ENCODE measurements at regions not wholly inside any gene's neighbourhood (a gene's known extent, or its start where the extent isn't known, plus 50 kb on each side); places are given as distances from the start of the nearest gene placed in this dataset.
"Not testable (repeated sequence)": the region's sequence is repeated elsewhere in the genome, so short reads cannot be mapped to it uniquely, and the experiment has no call there.

- H3K4me3 ChIP-seq (ENCODE audit: low read depth, low read length), result no peak overlapping the region
- no peaks in the 10 kb centered on the region for H3K9me3 ChIP-seq (ENCODE audit: control insufficient read depth, low read length)
- no peaks in the 10 kb centered on the region for H3K27me3 ChIP-seq (ENCODE audit: control insufficient read depth, insufficient read depth, low read length)
- no peak overlapping the region for H3K9ac ChIP-seq
- no peak for TF ChIP-seq CTCF (IDR thresholded peaks at IDR 0.05)
- no peak overlapping the region for H2AFZ ChIP-seq
- H3K4me1 ChIP-seq, result no peaks in the 10 kb centered on the region
- no peaks in the 10 kb centered on the region for H3K79me2 ChIP-seq
- no peaks in the 10 kb centered on the region for H3K36me3 ChIP-seq (ENCODE audit: control insufficient read depth, insufficient read depth, low read length)
- no peak overlapping the region for H3K27ac ChIP-seq
- H3K4me2 ChIP-seq (ENCODE audit: low read length), result no peak overlapping the region
Measured at GRCh38 chr3:181328346-181328745, 338.8 kb upstream of the DNAJC19 start.

- Histone ChIP-seq H3K79me2 (no peaks in the 10 kb centered on the region), H3K36me3 (ENCODE audit: control insufficient read depth, insufficient read depth, low read length) (no peaks in the 10 kb centered on the region), H3K27ac (no peak overlapping the region), H3K4me3 (ENCODE audit: low read depth, low read length) (no peak overlapping the region), H3K4me2 (ENCODE audit: low read length) (no peak overlapping the region), H3K27me3 (ENCODE audit: control insufficient read depth, insufficient read depth, low read length) (no peaks in the 10 kb centered on the region), H3K4me1 (no peaks in the 10 kb centered on the region), H3K9me3 (ENCODE audit: control insufficient read depth, low read length) (no peaks in the 10 kb centered on the region), H3K9ac (no peak overlapping the region), H2AFZ (no peak overlapping the region)
- TF ChIP-seq CTCF (IDR thresholded peaks at IDR 0.05), result no peak
Measured at GRCh38 chr3:181327349-181327748, 337.8 kb upstream of the DNAJC19 start.

GRCh38 chr3:181326637-181327223 is 337.2 kb upstream of the DNAJC19 start:
- Histone ChIP-seq H2AFZ (no peak overlapping the region), H3K4me3 (ENCODE audit: low read depth, low read length) (no peak overlapping the region), H3K79me2 (no peaks in the 10 kb centered on the region), H3K9ac (no peak overlapping the region), H3K4me2 (ENCODE audit: low read length) (no peak overlapping the region), H3K27me3 (ENCODE audit: control insufficient read depth, insufficient read depth, low read length) (no peaks in the 10 kb centered on the region), H3K4me1 (no peaks in the 10 kb centered on the region), H3K9me3 (ENCODE audit: control insufficient read depth, low read length) (no peaks in the 10 kb centered on the region), H3K36me3 (ENCODE audit: control insufficient read depth, insufficient read depth, low read length) (no peaks in the 10 kb centered on the region), H3K27ac (no peak overlapping the region)
- TF ChIP-seq CTCF (IDR thresholded peaks at IDR 0.05), result peak; percentile 29

GRCh38 chr3:181324516-181324915 is 335.0 kb upstream of the DNAJC19 start:
- H3K79me2 ChIP-seq; H3K27ac ChIP-seq; H3K27me3 ChIP-seq (ENCODE audit: control insufficient read depth, insufficient read depth, low read length); H3K9ac ChIP-seq; H3K4me2 ChIP-seq (ENCODE audit: low read length); H3K4me1 ChIP-seq; H2AFZ ChIP-seq; H3K9me3 ChIP-seq (ENCODE audit: control insufficient read depth, low read length); H3K36me3 ChIP-seq (ENCODE audit: control insufficient read depth, insufficient read depth, low read length); H3K4me3 ChIP-seq (ENCODE audit: low read depth, low read length): not testable (repeated sequence)

GRCh38 chr3:181318321-181318720 is 328.8 kb upstream of the DNAJC19 start:
- H2AFZ ChIP-seq, result no peak overlapping the region
- H3K4me1 ChIP-seq, result no peaks in the 10 kb centered on the region
- no peak overlapping the region for H3K4me3 ChIP-seq (ENCODE audit: low read depth, low read length)
- H3K36me3 ChIP-seq (ENCODE audit: control insufficient read depth, insufficient read depth, low read length), result no peaks in the 10 kb centered on the region
- no peak overlapping the region for H3K9ac ChIP-seq
- TF ChIP-seq CTCF (IDR thresholded peaks at IDR 0.05), result no peak
- no peak overlapping the region for H3K4me2 ChIP-seq (ENCODE audit: low read length)
- no peaks in the 10 kb centered on the region for H3K9me3 ChIP-seq (ENCODE audit: control insufficient read depth, low read length)
- no peaks in the 10 kb centered on the region for H3K79me2 ChIP-seq
- H3K27ac ChIP-seq, result no peak overlapping the region
- H3K27me3 ChIP-seq (ENCODE audit: control insufficient read depth, insufficient read depth, low read length), result no peaks in the 10 kb centered on the region
